GM21737 (cell line): ENCODE measurements at regions not wholly inside any gene's neighbourhood (a gene's known extent, or its start where the extent isn't known, plus 50 kb on each side); places are given as distances from the start of the nearest gene placed in this dataset.
"Not testable (repeated sequence)": the region's sequence is repeated elsewhere in the genome, so short reads cannot be mapped to it uniquely, and the experiment has no call there.

Source experiments
- ATAC-seq: cut with Tn5 transposase; IDR thresholded peaks from one replicate; pipeline ENCODE4 v1.9.1; 2021; ENCODE audit warnings: mild to moderate bottlenecking, moderate library complexity; ENCODE audit not compliant: unreplicated experiment

DNA sequence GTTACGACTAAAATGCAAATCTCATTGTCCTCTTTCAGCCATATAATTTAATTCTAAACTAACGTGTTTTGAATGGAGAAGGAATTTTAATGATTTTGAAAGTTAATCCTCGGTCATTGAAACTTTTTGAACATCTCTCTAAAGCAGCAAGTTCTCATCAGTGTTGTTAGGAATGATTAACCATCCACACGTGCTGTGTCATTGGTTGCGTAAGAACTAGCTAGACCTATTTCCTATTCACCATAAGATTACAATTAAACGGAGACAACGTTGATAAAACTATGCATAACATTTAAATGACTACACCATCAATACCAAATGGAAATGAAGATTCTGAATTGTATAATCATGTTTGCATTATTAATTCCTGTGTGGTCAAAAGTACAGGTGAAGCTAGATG, 155.6 kb upstream of the IRS2 start:
- ATAC-seq = no peak

DNA sequence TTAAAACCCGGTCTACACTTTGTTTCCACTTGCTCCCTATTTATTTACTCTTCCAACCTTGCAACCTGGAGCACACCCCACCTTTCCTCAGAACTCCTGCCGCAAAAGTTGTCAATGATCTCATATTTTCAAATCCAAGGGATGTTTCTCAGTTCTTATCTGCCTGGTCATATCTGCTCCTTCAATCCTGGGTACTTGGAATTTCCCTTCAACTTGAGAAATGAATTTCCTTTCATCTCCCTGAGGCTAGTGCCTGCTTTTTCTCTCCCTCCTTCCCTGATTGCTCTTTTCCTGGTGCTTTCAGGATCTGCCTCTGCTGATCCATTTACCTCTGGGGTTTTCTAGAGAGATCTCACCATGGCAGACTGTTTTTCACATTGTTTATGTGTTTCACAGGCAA, 154.8 kb upstream of the IRS2 start:
- ATAC-seq = no peak

DNA sequence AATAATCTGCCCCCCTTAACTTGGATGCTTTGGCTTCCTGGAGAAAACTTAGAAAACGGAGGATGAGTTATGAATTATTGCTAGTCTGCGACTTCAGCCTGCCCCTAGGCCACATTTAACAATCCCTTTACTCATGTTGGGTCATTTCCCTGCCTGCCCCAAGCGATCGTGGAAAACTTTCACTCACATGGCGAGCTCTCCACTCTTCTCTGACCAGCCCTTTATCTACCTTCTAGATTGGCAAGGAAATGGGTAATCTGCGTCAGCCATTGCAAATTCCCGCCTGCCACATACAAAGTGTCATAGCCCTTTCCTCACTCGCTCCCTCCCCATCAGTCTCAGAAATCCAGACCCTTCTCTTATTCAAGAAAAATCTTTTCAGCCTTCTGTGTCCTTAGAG, 154.3 kb upstream of the IRS2 start:
- ATAC-seq = no peak

- ATAC-seq = no peak
These were observed 153.5 kb upstream of the IRS2 start for GRCh38 chr13:109939838-109940237.

DNA sequence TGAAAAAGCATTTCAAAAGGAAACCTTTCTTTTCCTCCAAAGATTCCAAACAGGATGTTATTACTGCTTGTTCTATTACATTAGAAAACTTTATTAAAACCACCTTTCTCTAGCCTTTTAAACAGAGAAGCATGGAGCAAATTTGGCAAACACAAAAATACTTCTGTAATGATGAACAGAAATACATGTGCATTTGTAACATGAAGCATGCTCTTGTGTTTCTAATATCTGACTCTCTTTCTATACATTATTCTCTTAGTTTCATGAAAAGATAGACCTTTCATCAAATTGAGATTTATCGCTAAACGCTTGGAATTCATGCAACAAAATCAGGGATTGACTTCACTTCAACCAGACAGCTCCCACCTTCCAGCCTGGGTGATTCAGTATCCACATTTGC, 152.8 kb upstream of the IRS2 start:
- ATAC-seq = no peak

- no peak for ATAC-seq
These were observed 152.0 kb upstream of the IRS2 start for GRCh38 chr13:109938255-109938936.

GRCh38 chr13:109934520-109934919, 148.1 kb upstream of the IRS2 start:
- ATAC-seq = not testable (repeated sequence)

DNA sequence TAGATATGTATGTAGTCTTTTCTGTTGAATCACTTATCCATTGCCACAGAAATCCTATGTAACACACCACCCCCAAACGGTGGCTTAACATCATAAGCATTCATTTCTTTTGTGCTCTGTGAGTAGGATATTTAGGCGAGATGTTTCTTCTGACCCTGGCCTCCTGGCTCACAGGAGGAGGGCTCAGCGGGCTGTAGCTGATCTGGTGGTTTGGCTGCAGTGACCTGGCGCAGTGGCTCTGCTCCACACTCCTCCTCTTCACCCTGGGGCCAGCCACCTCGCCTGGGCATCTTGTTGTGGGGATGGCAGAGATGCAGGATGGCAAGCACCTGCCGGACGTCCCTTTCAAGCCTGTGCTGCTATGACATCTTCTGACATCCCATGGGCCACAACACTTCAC, 147.1 kb upstream of the IRS2 start:
- ATAC-seq = no peak

- no peak for ATAC-seq
These were observed 138.0 kb upstream of the IRS2 start for GRCh38 chr13:109924376-109924775.

DNA sequence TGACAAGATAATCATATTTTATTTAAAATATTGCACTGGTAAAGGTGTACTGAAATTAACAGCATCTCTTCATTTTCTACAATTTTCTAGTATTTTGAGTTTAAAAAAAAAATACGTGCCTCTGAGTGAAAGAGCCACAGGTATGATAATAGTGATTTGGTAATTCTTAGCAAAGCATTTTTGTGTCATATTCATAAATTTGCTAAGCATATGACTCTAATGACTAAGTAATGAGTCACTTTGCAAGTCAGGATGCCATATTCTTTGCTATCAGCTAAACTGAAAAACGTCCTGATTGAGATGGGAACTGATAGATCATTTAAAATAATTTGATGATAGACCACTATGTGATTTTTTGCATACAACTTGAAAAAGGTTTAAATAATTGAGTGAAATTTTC, 136.1 kb upstream of the IRS2 start:
- ATAC-seq = no peak

GRCh38 chr13:109919715-109920375, 133.5 kb upstream of the IRS2 start:
- ATAC-seq = no peak

GRCh38 chr13:109918179-109918711, 131.9 kb upstream of the IRS2 start:
- no peak for ATAC-seq

GRCh38 chr13:109917422-109917821, 131.0 kb upstream of the IRS2 start:
- no peak for ATAC-seq

- no peak for ATAC-seq
These were observed 127.6 kb upstream of the IRS2 start for GRCh38 chr13:109913936-109914510.

DNA sequence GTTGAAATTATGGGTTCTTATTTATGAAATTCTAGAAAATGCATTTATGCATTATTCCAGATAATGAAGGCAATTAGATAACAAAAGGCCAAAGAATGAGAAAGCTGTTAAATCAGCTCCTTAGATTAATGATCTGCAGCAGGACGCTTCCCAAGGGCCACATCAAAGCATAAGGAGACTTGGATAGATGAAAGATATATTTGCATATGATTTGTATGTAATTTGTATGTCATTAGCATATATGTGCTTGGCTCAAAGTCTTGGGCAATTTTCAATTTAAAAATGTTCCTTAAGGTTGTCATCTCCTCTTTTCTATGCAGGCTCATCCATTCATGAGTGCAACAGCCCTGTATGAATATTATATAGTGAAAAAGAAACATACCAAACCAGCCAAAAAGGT, 126.8 kb upstream of the IRS2 start:
- ATAC-seq = no peak

DNA sequence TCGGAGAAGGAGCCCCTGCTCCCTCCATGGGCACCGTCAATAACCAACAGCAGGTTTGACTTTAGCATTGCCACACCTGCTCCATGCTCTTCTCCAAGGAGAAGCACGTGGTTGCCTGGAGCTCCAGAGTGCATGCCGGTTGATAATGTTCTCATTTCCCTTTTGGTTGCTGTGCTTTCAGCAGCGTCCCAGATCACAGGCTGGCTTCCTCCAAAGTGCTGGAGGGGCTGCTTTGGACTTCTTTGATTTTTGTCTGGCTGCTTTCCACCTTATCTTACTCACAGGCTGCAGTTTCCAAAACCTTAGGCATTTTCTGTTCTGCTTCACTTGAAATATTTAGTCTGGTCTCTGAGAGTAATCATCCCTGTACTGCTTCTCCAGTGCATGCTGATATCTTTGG, 123.8 kb upstream of the IRS2 start:
- ATAC-seq = no peak

DNA sequence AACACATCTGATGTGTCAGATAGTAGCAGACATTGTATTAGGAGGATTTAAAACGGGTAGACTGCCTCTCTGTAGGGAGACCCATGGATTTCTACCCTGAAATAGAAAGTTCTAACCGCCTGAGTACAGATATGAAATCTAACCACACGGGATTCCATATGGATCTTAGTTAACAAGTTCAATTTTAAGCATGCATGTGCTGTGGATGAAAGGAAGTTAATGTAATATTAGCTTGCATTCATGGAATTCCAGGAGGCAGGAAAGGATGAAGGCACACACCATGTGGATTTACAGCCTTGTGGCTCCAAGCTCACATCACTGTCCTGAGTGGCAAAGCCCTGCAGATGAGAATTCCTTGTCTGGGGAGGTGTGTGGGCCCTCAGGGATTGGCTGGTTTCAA, 120.6 kb upstream of the IRS2 start:
- no peak for ATAC-seq

GRCh38 chr13:109904218-109904617, 117.8 kb upstream of the IRS2 start:
- ATAC-seq = no peak

DNA sequence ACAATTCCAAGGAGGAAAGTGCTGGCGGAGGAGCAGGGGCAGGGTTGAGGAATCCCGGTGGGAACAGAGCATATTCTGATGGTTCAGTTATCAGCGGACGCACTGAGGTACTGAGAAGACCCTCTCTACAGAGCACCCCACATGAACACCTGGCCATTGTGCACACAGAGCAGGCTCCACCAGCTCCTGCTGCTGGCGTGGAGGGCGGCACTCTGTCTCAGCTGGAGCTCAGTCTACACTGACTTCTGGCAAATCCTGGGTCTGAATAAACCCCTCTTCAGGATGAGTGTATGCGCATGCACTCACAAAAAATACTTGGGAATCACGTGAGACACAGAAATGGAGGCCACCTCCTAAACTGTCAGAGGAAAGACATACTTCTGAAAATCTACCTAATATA, 114.4 kb upstream of the IRS2 start:
- no peak for ATAC-seq

DNA sequence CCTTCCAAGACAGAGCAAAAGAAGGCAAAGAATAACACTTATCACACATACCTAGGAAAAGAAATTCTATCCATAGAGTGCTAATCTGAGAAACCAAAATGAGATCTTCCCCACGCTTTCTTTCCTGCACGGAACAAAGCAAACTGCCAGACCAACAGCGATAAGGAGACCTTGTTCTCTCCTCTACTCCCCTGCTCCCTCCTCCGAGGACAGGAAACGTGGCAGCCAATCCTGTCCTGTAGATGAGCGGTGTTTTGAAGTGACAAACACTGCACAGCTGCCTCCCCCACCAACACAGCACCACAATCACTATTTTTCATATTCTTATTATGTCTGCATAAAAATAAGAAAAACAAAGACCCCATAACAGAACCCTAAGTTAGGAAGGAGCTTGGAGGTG, 113.9 kb upstream of the IRS2 start:
- no peak for ATAC-seq

DNA sequence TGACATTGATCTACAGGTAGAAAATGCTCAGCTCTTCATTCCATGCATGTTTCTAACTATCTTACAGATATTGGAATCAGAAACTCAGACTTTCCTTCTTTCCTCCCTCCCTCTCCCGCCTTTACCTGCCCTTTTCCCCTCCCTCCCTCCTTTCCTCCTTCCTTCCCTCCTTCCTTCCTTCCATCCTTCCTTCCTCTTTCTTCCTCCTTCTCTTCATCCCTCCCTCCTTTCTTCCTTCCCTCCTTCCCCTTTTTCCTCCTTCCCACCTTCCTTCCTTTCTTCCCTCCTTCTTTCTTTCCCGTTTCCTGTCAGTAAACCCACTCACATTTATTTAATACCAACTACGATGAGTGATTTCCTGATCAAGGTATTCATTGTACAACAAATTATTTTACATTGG, 113.4 kb upstream of the IRS2 start:
- no peak for ATAC-seq

GRCh38 chr13:109899316-109899715, 112.9 kb upstream of the IRS2 start:
- ATAC-seq = no peak
